ENCODE measurements at regions not wholly inside any gene's neighbourhood (a gene's known extent, or its start where the extent isn't known, plus 50 kb on each side); places are given as distances from the start of the nearest gene placed in this dataset.
"Not testable (repeated sequence)": the region's sequence is repeated elsewhere in the genome, so short reads cannot be mapped to it uniquely, and the experiment has no call there.

DNA sequence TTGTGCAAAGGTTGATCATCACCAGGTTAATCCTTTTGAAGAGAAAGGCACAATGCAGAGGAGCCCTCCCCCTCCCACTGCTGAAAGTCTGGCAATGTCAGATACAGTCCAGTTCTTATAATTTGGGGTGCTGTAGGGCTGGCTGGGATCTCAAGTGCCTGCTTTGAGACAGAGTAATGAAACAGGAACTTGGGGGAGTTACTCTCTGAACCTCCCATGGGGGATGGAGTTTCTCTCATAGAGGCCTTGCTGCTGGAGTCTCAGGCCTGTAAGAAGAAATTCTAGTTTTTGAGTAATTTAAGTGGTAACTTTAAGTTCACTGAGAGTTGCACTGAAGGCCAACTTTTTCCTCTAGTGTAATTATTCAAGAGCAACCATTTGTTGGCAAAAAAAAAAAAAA, 410.5 kb downstream of the KCNRG start:
- no peak for DNase-seq

DNA sequence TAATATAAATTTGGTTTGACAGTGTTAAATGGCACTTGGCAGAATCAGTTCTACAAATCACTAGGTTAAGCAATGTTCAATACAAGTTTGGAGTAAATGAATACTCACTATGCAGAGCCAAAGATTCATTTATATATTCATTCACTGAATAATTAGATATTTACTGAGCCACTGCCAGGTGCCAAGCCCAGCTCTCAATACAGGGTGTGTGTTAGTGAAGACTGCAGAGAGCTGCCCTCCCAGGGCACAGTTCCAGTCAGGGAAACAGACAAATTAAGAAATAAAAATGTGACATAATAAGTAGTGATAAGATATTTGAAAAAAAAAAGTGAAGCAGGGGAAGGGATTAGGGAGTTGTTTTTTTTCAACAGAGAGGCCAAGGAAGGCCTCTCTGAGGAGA, 411.7 kb downstream of the KCNRG start:
- no peak for DNase-seq

- DNase-seq: not testable (repeated sequence)
These were observed 412.3 kb downstream of the KCNRG start for GRCh38 chr13:50427511-50427910.

DNA sequence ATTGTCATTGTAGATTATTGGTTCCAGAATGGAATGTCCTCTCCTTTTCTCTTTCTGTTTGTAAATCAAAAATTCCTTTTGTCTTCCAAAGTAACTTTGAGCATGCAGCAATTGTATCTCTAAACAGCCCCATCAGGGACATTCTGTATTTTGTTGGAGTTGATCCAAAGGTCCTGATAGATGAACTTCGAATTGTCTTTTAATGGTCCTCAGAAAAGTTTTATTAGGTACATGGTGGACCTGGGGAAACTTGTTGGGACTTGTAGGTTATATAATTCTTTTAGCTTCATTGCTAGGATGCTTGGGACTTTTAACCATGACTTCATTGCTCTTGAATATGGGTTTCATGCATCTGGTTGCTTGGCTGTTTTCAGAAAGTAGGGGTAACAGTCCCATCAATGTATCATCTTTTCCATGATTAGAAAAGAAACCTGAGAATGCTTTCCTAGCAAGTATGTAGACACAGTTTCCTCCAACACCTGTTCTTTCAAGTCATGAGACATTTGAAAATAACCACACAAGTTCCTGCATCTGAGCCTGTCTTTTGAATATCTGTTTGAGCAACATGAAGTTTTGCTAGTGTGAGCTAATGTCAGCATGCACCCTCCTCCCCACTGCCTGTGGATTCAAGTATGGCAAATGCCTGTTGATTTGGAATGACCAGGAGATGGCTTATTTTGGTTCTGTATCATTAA, 413.1 kb downstream of the KCNRG start:
- no peak for DNase-seq

GRCh38 chr13:50435011-50435410, 408.5 kb downstream of the DLEU7 start:
- no peak for DNase-seq

GRCh38 chr13:50437252-50437651, 406.2 kb downstream of the DLEU7 start:
- DNase-seq: no peak

- DNase-seq: no peak
These were observed 405.1 kb downstream of the DLEU7 start for GRCh38 chr13:50438351-50438750.

DNA sequence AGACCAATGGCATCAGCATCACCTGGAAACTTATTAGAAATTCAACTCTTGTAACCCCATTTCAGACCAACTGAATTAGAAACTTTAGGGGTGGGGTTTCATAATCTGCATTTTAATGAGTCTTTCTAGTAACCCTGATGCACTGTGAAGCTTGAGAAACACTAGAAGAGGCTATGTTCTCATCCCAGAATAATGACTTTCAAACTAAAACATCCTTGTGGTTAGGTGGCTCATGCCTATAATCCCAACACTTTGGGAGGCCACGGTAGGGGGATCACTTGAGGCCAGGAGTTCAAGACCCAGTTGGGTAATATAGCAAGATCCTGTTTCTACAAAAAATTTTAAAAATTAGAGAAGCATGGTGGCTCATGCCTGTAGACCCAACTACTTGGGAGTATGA, 402.4 kb downstream of the DLEU7 start:
- DNase-seq: no peak

GRCh38 chr13:50444726-50445125, 398.8 kb downstream of the DLEU7 start:
- DNase-seq: no peak

DNA sequence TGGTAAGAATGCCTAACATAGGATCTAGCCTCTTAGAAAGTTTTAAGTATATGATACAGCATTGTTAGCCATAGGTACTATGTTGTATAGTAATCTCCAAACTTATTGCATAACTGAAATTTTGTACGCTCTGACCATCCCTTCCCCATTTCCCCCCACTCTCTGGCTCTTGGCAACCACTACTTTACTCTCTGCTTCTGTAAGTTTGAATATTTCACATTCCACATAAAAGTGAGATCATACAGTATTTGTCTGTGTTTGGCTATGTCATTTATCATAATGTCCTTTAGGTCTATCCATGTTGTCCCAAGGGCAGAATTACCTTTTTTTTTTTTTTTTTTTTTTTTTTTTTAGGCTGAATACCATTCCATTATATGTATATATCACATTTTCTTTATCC, 396.9 kb downstream of the DLEU7 start:
- no peak for DNase-seq

GRCh38 chr13:50448535-50448998, 394.9 kb downstream of the DLEU7 start:
- DNase-seq: no peak

DNA sequence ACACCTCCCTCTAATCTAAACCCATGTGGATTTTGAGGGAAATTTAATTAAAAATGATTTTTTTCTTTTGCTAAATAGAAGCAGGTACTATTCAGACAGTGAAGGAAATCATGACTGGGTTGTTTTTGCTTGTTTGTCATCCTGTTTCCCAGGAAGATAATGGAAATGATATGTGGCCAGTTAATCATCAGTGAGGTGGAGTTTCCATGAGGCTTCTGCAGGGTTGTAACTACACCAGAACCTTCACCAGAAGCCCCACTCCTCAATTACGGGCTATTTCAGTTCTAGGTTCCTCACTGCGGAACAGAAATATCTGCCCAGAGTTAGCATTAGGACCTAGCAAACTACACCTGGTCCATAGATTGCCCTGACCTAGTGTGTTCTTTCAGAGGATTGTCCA, 394.0 kb downstream of the DLEU7 start:
- no peak for DNase-seq

- no peak for DNase-seq
These were observed 393.2 kb downstream of the DLEU7 start for GRCh38 chr13:50450279-50450678.

GRCh38 chr13:50451609-50452008, 391.9 kb downstream of the DLEU7 start:
- no peak for DNase-seq

GRCh38 chr13:50452028-50452427, 391.5 kb downstream of the DLEU7 start:
- no peak for DNase-seq

DNA sequence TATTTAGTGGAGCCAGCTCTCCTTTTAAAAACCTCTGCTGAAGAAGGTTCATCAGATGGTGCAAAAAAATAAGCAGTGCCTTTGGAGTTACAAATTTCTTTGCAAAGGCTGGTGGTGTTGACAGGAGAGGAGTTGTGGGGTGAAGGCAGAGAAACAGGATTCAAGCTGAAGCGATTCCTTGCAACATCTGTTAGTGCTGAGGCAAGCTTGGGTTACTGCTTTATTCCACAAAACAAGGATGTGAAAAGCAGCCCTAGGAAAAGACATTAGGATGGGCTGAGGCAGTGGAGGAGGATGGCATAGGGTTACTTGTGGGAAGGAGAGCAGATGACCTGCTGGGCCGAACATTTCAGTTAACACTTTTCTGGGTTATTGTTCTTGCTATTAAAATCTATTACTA, 390.7 kb downstream of the DLEU7 start:
- no peak for DNase-seq

GRCh38 chr13:50453188-50453587, 390.3 kb downstream of the DLEU7 start:
- DNase-seq: no peak

GRCh38 chr13:50456111-50456510, 387.4 kb downstream of the DLEU7 start:
- no peak for DNase-seq

DNA sequence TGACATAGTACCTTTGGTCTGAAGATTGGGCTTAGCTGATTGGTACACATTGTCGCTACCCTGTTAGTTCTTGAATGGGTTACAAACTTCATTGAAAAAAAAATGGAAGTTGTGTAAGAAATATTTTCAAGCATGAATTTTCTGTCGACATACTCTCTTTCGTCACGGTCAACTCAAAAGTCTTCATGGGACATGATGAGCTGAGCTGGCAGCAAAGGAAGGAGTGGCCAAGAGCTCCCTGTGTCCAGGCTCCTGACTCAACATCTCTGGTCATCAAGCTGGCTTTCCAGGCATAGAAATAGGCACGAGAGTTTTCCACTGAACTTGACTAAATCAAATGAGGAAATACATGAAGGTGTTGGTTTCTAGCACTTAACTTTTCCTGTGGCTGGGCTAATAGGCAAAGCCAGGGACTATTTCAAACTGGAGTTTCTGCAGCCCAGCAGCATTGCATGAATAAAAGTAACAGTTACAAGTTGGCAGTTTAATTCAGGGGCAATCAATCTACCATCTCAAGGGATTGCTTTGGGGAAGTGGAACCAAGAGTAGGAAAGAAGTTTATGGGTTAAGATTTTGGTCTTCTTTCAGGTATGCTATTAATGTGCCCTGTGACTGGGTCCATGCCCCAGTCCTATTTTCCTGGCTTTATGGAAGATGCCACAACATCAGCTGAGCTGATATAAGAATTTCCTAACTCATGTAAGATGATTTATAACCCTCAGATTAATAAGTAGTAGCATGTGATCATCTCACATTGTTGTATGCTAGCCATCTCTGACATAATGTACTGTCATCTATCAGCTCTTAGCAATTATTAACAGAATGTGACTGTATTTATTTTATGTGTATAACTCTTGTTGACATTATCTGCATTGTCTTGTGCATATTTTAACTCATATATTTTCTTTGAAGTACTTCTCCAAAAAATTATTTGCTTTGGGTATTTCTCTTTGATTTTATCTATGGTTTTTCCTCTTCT, 385.8 kb downstream of the DLEU7 start:
- DNase-seq: no peak

- no peak for DNase-seq
These were observed 384.4 kb downstream of the DLEU7 start for GRCh38 chr13:50459046-50459445.

DNA sequence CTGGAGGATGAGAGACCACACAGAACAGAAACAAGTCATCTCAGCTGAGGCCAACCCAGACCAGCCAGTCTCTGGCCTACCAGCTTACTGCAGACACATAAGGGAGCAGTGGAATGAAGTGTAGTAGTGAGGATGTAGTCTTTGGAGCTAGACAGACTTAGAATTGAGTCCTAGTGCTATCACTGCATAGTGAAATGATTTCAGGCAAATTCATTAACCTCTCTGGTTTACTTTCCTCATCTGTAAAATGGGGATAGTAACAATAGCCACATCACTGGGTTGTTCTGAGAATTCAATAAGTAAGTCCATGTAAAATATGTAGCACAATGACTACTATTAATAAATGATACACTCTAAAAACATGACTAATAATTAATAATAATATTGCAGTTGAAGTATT, 383.8 kb downstream of the DLEU7 start:
- DNase-seq: no peak

GRCh38 chr13:50460358-50460757, 383.1 kb downstream of the DLEU7 start:
- DNase-seq: no peak

DNA sequence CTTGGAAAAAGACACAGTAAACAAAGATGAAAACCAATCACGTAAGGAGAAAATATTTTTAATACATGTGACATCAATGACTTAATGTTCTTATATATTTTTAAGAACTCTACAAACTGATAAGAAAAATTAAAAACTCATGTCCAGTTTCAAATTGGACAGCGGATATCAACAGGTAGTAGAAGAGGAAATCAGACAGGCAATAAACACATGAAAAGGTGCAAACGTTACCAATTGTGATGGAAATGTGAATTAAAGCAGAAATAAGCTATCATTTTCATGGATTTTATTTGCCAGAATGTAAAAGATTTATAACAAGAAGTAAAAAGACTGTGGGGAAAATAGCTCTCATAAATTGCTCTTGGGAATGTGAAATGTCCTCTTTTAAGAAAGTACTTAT, 382.3 kb downstream of the DLEU7 start:
- DNase-seq: no peak

GRCh38 chr13:50463719-50464118, 379.8 kb downstream of the DLEU7 start:
- no peak for DNase-seq

Data from NCI-H1930 (cell line).